Esophagus muscularis mucosa (tissue), 3 donors: ENCODE measurements at regions not wholly inside any gene's neighbourhood (a gene's known extent, or its start where the extent isn't known, plus 50 kb on each side); places are given as distances from the start of the nearest gene placed in this dataset.

Experiments used
- CTCF ChIP-seq, 3 experiments: fragments of 200-600 bp in 2 of 3; fragments of 450-650 bp in 1 of 3; sonication (generic) in 2 of 3; IDR thresholded peaks; one replicate each; pipeline ENCODE4 v1.5.1; 2017 to 2019; ENCODE audit warnings: antibody characterized with exemption in 3 of 3, mild to moderate bottlenecking in 2 of 3, moderate library complexity in 1 of 3
- POLR2A ChIP-seq: fragments of 450-650 bp; IDR thresholded peaks from one replicate; pipeline ENCODE4 v1.6.1; 2017; ENCODE audit warnings: antibody characterized with exemption, moderate library complexity, mild to moderate bottlenecking, low read depth

- TF ChIP-seq POLR2A: no peak
- no peak for TF ChIP-seq CTCF (IDR thresholded peaks at IDR 0.05)
Measured at GRCh38 chr7:35418716-35419390, 165.0 kb upstream of the TBX20 start.
